Neural progenitor cell (in vitro differentiated cells): ENCODE measurements at regions not wholly inside any gene's neighbourhood (a gene's known extent, or its start where the extent isn't known, plus 50 kb on each side); places are given as distances from the start of the nearest gene placed in this dataset.

Experiments used
- DNase-seq: peaks from one replicate; pipeline ENCODE4 v3.0.0-alpha.2; 2016; ENCODE audit warnings: low spot score
- H2AFZ ChIP-seq: fragments of 200-600 bp; sonication (generic); replicated peaks from 2 replicates; pipeline ENCODE4 v1.6.1; 2016; ENCODE audit warnings: antibody characterized with exemption
- H3F3A ChIP-seq: fragments of 200-600 bp; sonication (generic); 2 replicates; pipeline ENCODE4 v1.6.1; 2016; ENCODE audit warnings: antibody characterized with exemption, low read depth
- H3K27ac ChIP-seq: fragments of 200-600 bp; sonication (generic); 2 replicates; pipeline ENCODE4 v1.5.1; 2016; ENCODE audit warnings: mild to moderate bottlenecking
- H3K27me3 ChIP-seq: fragments of 200-600 bp; sonication (generic); 2 replicates; pipeline ENCODE4 v1.6.1; 2016; ENCODE audit warnings: mild to moderate bottlenecking, moderate library complexity
- H3K36me3 ChIP-seq: fragments of 200-600 bp; sonication (generic); 2 replicates; pipeline ENCODE4 v1.5.1; 2016
- H3K4me1 ChIP-seq: fragments of 200-600 bp; sonication (generic); 2 replicates; pipeline ENCODE4 v1.6.1; 2016; ENCODE audit warnings: mixed run types
- H3K4me2 ChIP-seq: fragments of 200-600 bp; sonication (generic); 2 replicates; pipeline ENCODE4 v1.6.1; 2016
- H3K4me3 ChIP-seq: fragments of 200-600 bp; sonication (generic); 2 replicates; pipeline ENCODE4 v1.5.1; 2016
- H3K79me2 ChIP-seq: fragments of 200-600 bp; sonication (generic); 2 replicates; pipeline ENCODE4 v1.6.1; 2016; ENCODE audit warnings: low read depth
- H3K9ac ChIP-seq: fragments of 200-600 bp; sonication (generic); 2 replicates; pipeline ENCODE4 v1.6.1; 2016
- H3K9me3 ChIP-seq: fragments of 200-600 bp; sonication (generic); 2 replicates; pipeline ENCODE4 v1.5.1; 2016; ENCODE audit warnings: low read depth
- H4K20me1 ChIP-seq: fragments of 200-600 bp; sonication (generic); 2 replicates; pipeline ENCODE4 v1.6.1; 2016; ENCODE audit warnings: low read depth
- H3K27ac Mint-ChIP-seq: 3 replicates; pipeline ENCODE4 v1.8.0; 2021; ENCODE audit warnings: mixed read lengths
- H3K27me3 Mint-ChIP-seq: 2 replicates; pipeline ENCODE4 v1.8.0; 2022; ENCODE audit warnings: low read depth, mild to moderate bottlenecking, inconsistent platforms, moderate library complexity, mixed read lengths; ENCODE audit not compliant: insufficient read depth
- H3K36me3 Mint-ChIP-seq: 3 replicates; pipeline ENCODE4 v1.8.0; 2021; ENCODE audit warnings: mixed read lengths
- H3K4me1 Mint-ChIP-seq: 3 replicates; pipeline ENCODE4 v1.8.0; 2021; ENCODE audit warnings: mixed read lengths
- H3K4me3 Mint-ChIP-seq: 3 replicates; pipeline ENCODE4 v1.8.0; 2021; ENCODE audit warnings: mild to moderate bottlenecking, moderate library complexity, mixed read lengths
- H3K9me3 Mint-ChIP-seq: 3 replicates; pipeline ENCODE4 v1.8.0; 2020; ENCODE audit warnings: mixed read lengths
- CTCF ChIP-seq: fragments of 200-600 bp; sonication (generic); IDR thresholded peaks from 2 replicates; pipeline ENCODE4 v1.5.1; 2017; ENCODE audit warnings: antibody characterized with exemption, mild to moderate bottlenecking
- EZH2 ChIP-seq: fragments of 200-600 bp; sonication (generic); IDR thresholded peaks from 2 replicates; pipeline ENCODE4 v1.6.1; 2017; ENCODE audit warnings: antibody characterized with exemption, mild to moderate bottlenecking, moderate library complexity
- EZH2phosphoT487 ChIP-seq: fragments of 200-600 bp; sonication (generic); IDR thresholded peaks from 2 replicates; pipeline ENCODE4 v1.6.1; 2017; ENCODE audit warnings: antibody characterized with exemption

- peaks cover 8% of the 10 kb centered on the region for H3K36me3 Mint-ChIP-seq
- H3K9me3 Mint-ChIP-seq, result peaks cover 9% of the 10 kb centered on the region
- H3K36me3 ChIP-seq, result no peaks in the 10 kb centered on the region
- H3K4me1 Mint-ChIP-seq, result peaks cover 4% of the 10 kb centered on the region
- no peak overlapping the region for H3K4me3 ChIP-seq
- DNase-seq, result no peak
- peak overlapping the region; percentile 19 for H3K27ac Mint-ChIP-seq
- H2AFZ ChIP-seq, result no peak overlapping the region
- no peak overlapping the region for H3K4me2 ChIP-seq
- H4K20me1 ChIP-seq, result no peaks in the 10 kb centered on the region
- H3K4me3 Mint-ChIP-seq, result peak overlapping the region; percentile 66
- no peak overlapping the region for H3K9ac ChIP-seq
- H3F3A ChIP-seq, result no peaks in the 10 kb centered on the region
- H3K79me2 ChIP-seq, result no peaks in the 10 kb centered on the region
- no peaks in the 10 kb centered on the region for H3K4me1 ChIP-seq
- TF ChIP-seq EZH2phosphoT487 (no peak), EZH2 (no peak), CTCF (no peak)
- peaks cover 6% of the 10 kb centered on the region for H3K27me3 Mint-ChIP-seq
- H3K27me3 ChIP-seq, result no peaks in the 10 kb centered on the region
- no peak overlapping the region for H3K27ac ChIP-seq
- H3K9me3 ChIP-seq, result no peaks in the 10 kb centered on the region
These were observed 65.1 kb upstream of the KDM8 start for GRCh38 chr16:27138257-27138656.

- Mint-ChIP-seq H3K36me3 (no peaks in the 10 kb centered on the region), H3K27ac (no peak overlapping the region), H3K4me3 (no peak overlapping the region), H3K27me3 (no peaks in the 10 kb centered on the region), H3K4me1 (no peaks in the 10 kb centered on the region), H3K9me3 (peaks cover 4% of the 10 kb centered on the region)
- DNase-seq, result no peak
- H3K9ac ChIP-seq, result no peak overlapping the region
- no peaks in the 10 kb centered on the region for H3K79me2 ChIP-seq
- no peaks in the 10 kb centered on the region for H3K27me3 ChIP-seq
- H3K9me3 ChIP-seq, result no peaks in the 10 kb centered on the region
- H3K4me3 ChIP-seq, result no peak overlapping the region
- H3F3A ChIP-seq, result no peaks in the 10 kb centered on the region
- H3K36me3 ChIP-seq, result no peaks in the 10 kb centered on the region
- H3K4me2 ChIP-seq, result no peak overlapping the region
- TF ChIP-seq CTCF (no peak), EZH2phosphoT487 (no peak), EZH2 (no peak)
- H2AFZ ChIP-seq, result no peak overlapping the region
- H3K4me1 ChIP-seq, result peaks cover 2% of the 10 kb centered on the region
- no peaks in the 10 kb centered on the region for H4K20me1 ChIP-seq
- H3K27ac ChIP-seq, result no peak overlapping the region
These were observed 57.7 kb upstream of the KDM8 start for GRCh38 chr16:27145630-27146029.

- Histone ChIP-seq H3K27ac (no peak overlapping the region), H3K4me3 (no peak overlapping the region), H2AFZ (no peak overlapping the region), H3K4me1 (peaks cover 9% of the 10 kb centered on the region), H4K20me1 (no peaks in the 10 kb centered on the region), H3K79me2 (no peaks in the 10 kb centered on the region), H3K9ac (no peak overlapping the region), H3K4me2 (no peak overlapping the region), H3F3A (no peaks in the 10 kb centered on the region), H3K36me3 (no peaks in the 10 kb centered on the region), H3K27me3 (no peaks in the 10 kb centered on the region), H3K9me3 (no peaks in the 10 kb centered on the region)
- no peak for DNase-seq
- Mint-ChIP-seq H3K4me3 (no peak overlapping the region), H3K36me3 (no peaks in the 10 kb centered on the region), H3K27me3 (peaks cover 2% of the 10 kb centered on the region), H3K9me3 (peaks cover 3% of the 10 kb centered on the region), H3K4me1 (no peaks in the 10 kb centered on the region), H3K27ac (no peak overlapping the region)
- no peak for TF ChIP-seq CTCF
- TF ChIP-seq EZH2, result no peak
- TF ChIP-seq EZH2phosphoT487, result no peak
These were observed 53.3 kb upstream of the KDM8 start for GRCh38 chr16:27149986-27150385.
